ENCODE measurements at regions not wholly inside any gene's neighbourhood (a gene's known extent, or its start where the extent isn't known, plus 50 kb on each side); places are given as distances from the start of the nearest gene placed in this dataset.

DNA sequence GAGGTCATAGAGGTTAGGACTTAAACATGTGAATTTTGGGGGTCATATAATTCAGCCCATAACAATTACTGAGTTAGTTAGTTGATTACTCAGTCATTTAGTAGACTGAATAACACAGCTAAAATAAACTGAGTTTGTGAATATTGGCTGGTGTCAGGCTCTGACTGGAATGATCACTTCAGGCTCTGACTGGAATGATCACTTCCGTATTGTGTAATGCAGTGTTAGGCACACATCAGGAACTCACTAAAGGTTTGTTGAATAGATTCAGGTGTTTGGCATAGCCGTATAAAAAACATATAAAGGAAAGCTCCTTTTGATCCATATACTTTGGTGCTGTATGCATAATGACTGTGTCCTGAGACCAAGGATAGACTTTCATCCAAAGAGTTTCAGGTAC lies 610.5 kb downstream of the INSC start:
- H3K9me3 ChIP-seq (ENCODE audit: insufficient read depth, low read length, severe bottlenecking) = no peaks in the 10 kb centered on the region
- H3K27me3 ChIP-seq (ENCODE audit: insufficient read depth, low read length, poor library complexity) = peaks cover 11% of the 10 kb centered on the region
- H4K20me1 ChIP-seq (ENCODE audit: insufficient read depth, low read length) = no peaks in the 10 kb centered on the region
- H3K9ac ChIP-seq (ENCODE audit: low read depth, low read length) = no peak overlapping the region
- ATAC-seq (ENCODE audit: insufficient read depth, low read depth) = no peak
- no peak overlapping the region for H3K27ac ChIP-seq (ENCODE audit: low read length)
- H3K4me3 ChIP-seq (ENCODE audit: low read depth in 1 of 2, low read length in 2 of 2) = no peak overlapping the region
- H3K79me2 ChIP-seq (ENCODE audit: insufficient read depth, low read length) = no peaks in the 10 kb centered on the region
- TF ChIP-seq EZH2 (IDR thresholded peaks at IDR 0.05; ENCODE audit: borderline replicate concordance, low read depth, low read length, severe bottlenecking) = no peak
- no peak for TF ChIP-seq CTCF (IDR thresholded peaks at IDR 0.05; ENCODE audit: borderline replicate concordance, extremely low read depth, low read length, poor library complexity, severe bottlenecking)
- no peaks in the 10 kb centered on the region for H3K4me1 ChIP-seq (ENCODE audit: insufficient read depth, low read length)
- H3K36me3 ChIP-seq (ENCODE audit: insufficient read depth, low read length) = no peaks in the 10 kb centered on the region
- no peak overlapping the region for H3K4me2 ChIP-seq (ENCODE audit: insufficient read depth, low read length)
- DNase-seq = no peak
- H2AFZ ChIP-seq (ENCODE audit: low read depth, low read length) = no peak overlapping the region

DNA sequence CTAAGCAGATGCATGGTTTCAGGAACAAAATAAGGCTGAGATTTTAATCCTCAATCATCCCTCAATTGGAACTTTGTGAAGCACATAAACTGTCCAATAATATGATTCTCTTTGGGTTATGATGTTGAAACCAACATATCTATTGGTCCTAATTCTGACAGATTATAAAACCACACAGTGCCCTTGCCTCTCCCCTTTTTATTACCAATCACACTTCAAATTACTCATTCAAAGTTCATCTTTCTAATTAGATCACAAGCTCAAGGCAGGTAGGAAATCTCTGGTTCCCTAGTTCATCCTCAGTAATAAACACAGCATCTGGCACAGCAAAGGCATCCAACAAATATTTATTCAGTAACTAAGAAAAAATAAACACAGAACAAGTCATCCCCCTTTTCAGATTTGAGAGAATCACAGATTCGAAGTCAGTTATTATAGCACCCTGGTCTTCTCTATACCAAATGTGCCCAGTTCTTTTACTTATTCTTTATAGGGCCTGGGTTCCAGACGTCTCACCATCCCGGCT lies 611.6 kb downstream of the INSC start:
- H3K4me3 ChIP-seq (ENCODE audit: low read depth in 1 of 2, low read length in 2 of 2) = no peak overlapping the region
- no peak overlapping the region for H3K9ac ChIP-seq (ENCODE audit: low read depth, low read length)
- H3K4me2 ChIP-seq (ENCODE audit: insufficient read depth, low read length) = no peak overlapping the region
- no peak overlapping the region for H3K27ac ChIP-seq (ENCODE audit: low read length)
- peaks cover 11% of the 10 kb centered on the region for H3K27me3 ChIP-seq (ENCODE audit: insufficient read depth, low read length, poor library complexity)
- no peak for DNase-seq
- no peaks in the 10 kb centered on the region for H3K9me3 ChIP-seq (ENCODE audit: insufficient read depth, low read length, severe bottlenecking)
- H3K36me3 ChIP-seq (ENCODE audit: insufficient read depth, low read length) = no peaks in the 10 kb centered on the region
- H4K20me1 ChIP-seq (ENCODE audit: insufficient read depth, low read length) = no peaks in the 10 kb centered on the region
- no peak for TF ChIP-seq CTCF (IDR thresholded peaks at IDR 0.05; ENCODE audit: borderline replicate concordance, extremely low read depth, low read length, poor library complexity, severe bottlenecking)
- no peak for TF ChIP-seq EZH2 (IDR thresholded peaks at IDR 0.05; ENCODE audit: borderline replicate concordance, low read depth, low read length, severe bottlenecking)
- H2AFZ ChIP-seq (ENCODE audit: low read depth, low read length) = no peak overlapping the region
- ATAC-seq (ENCODE audit: insufficient read depth, low read depth) = no peak
- H3K4me1 ChIP-seq (ENCODE audit: insufficient read depth, low read length) = no peaks in the 10 kb centered on the region
- H3K79me2 ChIP-seq (ENCODE audit: insufficient read depth, low read length) = no peaks in the 10 kb centered on the region

DNA sequence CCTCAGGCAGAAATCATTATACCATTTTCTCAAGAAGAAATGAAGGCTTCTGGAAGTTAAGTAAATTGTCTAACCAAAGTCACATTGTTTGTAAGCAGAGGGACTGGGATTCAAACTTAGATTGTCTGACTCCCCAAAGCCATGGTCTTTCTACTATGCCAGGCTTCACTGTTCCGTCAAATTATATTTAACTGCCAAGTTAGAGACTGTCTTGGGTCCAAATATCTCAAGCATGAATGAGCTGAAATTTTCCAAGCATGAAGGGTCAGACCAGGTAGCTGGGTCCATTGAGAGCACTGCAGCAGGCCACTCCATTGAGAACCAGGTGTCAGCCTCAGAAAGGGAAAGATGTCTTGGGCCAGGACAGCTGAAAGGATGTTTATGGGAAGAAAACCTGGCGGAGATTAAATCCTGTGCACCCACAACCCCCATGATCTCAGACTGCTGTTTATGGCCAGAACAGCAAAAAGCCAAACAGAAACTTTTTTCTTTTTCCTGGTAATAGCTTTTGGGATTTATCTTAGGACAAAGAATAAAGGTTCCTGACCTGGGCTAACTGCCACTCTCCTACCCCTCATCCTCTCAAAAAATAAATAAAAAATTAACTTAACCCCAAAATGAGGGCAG lies 612.3 kb downstream of the INSC start:
- DNase-seq (no peak), ATAC-seq (ENCODE audit: insufficient read depth, low read depth) (no peak)
- Histone ChIP-seq H4K20me1 (ENCODE audit: insufficient read depth, low read length) (no peaks in the 10 kb centered on the region), H3K9me3 (ENCODE audit: insufficient read depth, low read length, severe bottlenecking) (no peaks in the 10 kb centered on the region), H3K27ac (ENCODE audit: low read length) (no peak overlapping the region), H3K36me3 (ENCODE audit: insufficient read depth, low read length) (no peaks in the 10 kb centered on the region), H3K27me3 (ENCODE audit: insufficient read depth, low read length, poor library complexity) (peaks cover 11% of the 10 kb centered on the region), H3K4me1 (ENCODE audit: insufficient read depth, low read length) (no peaks in the 10 kb centered on the region), H3K4me2 (ENCODE audit: insufficient read depth, low read length) (no peak overlapping the region), H3K9ac (ENCODE audit: low read depth, low read length) (no peak overlapping the region), H3K79me2 (ENCODE audit: insufficient read depth, low read length) (no peaks in the 10 kb centered on the region), H2AFZ (ENCODE audit: low read depth, low read length) (no peak overlapping the region), H3K4me3 (ENCODE audit: low read depth in 1 of 2, low read length in 2 of 2) (no peak overlapping the region)
- no peak for TF ChIP-seq CTCF (IDR thresholded peaks at IDR 0.05; ENCODE audit: borderline replicate concordance, extremely low read depth, low read length, poor library complexity, severe bottlenecking)
- no peak for TF ChIP-seq EZH2 (IDR thresholded peaks at IDR 0.05; ENCODE audit: borderline replicate concordance, low read depth, low read length, severe bottlenecking)
